GOT3 (cell line): ENCODE measurements at regions not wholly inside any gene's neighbourhood (a gene's known extent, or its start where the extent isn't known, plus 50 kb on each side); places are given as distances from the start of the nearest gene placed in this dataset.

Experiments used
- DNase-seq: peaks from one replicate; lab custom pipeline; 2025; ENCODE audit warnings: mixed read lengths; lab: John Stamatoyannopoulos, UW

- DNase-seq = no peak
These were observed 505.5 kb downstream of the GALR1 start for GRCh38 chr18:77755187-77755586.

GRCh38 chr18:77761332-77761731 is 511.7 kb downstream of the GALR1 start:
- no peak for DNase-seq

- no peak for DNase-seq
These were observed 512.4 kb downstream of the GALR1 start for GRCh38 chr18:77762014-77762413.

GRCh38 chr18:77762642-77763041 is 513.0 kb downstream of the GALR1 start:
- DNase-seq = no peak

DNA sequence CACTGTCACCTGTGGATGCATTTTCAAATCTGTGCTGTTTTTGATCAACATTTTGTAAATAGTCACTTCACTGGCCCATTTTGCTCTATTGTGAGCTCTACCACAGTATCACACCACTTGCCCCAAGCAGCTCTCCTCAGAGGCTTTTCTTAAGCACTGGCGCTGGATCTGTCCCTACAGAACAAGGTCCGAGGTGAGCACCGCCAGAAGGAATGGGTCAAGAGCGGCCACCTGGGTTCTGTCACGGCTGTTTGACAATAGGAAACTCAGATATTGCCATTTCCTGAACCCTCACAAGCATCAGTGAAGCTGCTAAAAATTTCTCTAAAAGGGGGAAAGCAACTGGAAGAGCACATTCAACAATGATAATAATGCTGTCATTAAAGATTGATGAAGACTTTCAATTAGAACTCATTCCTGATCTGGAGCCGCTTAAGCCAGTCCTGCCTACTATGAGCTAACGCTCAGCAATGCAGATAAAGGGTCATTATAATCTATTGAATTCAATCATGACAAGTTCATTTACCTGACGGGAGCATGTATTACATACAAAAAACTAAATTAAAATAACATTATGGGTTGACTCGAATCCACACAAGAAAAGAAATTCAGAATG is 514.0 kb downstream of the GALR1 start:
- DNase-seq = no peak

DNA sequence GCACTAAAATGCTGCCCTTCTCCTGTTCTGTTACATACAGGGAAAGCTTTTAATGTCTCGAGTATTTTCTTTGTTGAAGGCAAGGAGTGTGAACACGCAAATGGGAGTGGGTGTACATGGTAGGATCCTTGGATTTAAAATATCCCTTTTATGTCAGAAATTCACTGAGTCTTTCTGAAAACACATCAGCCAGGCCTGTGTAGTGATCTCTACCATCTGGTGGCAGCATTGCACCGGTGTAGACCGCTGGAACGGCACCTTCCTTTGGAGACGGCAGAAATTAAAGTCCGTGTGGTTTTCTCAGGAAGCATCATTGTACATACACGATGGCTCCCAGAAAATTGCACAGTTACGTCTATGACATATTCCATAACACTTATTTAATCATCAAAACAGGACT is 515.8 kb downstream of the GALR1 start:
- no peak for DNase-seq

DNA sequence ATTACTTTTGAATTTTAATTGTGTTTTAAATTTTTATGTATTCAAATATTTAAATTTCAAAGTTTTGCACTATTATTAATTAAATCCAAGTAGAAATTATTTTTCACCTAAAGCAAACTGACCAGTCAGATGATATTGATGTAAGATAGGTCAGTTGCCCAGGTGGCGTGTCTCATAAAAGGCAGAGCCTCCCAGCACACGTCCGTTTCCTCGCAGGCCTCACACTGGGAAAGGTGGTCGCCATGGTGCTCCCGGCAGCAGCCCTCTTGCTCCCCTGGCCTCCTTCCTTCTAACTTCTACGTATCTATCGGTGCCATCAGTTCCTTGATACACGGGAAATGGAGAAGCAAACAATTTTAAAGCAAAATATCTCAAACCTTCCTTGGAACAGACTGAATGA is 516.8 kb downstream of the GALR1 start:
- DNase-seq = no peak

DNA sequence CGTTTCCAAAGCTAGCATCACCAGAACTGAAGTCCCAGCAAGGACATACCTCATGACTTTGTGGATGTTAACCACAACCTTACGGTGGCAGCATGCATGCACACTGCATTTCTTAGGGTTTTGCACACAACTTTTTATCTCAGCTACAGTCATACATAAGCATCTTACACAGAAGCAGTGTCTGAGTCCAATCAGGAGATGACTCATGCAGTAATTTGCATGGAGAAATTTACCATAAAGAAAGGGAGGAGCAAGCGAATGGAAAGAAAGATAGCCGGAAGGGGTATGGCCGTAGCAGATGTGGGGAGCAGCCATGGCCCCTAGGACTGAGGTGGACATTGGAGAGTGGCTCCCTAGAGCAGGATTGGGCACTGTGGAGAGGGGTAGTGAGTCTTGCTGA is 522.5 kb downstream of the GALR1 start:
- DNase-seq = no peak

- no peak for DNase-seq
These were observed 526.5 kb downstream of the GALR1 start for GRCh38 chr18:77776104-77776503.

- no peak for DNase-seq
These were observed 527.5 kb downstream of the GALR1 start for GRCh38 chr18:77777163-77777562.

DNA sequence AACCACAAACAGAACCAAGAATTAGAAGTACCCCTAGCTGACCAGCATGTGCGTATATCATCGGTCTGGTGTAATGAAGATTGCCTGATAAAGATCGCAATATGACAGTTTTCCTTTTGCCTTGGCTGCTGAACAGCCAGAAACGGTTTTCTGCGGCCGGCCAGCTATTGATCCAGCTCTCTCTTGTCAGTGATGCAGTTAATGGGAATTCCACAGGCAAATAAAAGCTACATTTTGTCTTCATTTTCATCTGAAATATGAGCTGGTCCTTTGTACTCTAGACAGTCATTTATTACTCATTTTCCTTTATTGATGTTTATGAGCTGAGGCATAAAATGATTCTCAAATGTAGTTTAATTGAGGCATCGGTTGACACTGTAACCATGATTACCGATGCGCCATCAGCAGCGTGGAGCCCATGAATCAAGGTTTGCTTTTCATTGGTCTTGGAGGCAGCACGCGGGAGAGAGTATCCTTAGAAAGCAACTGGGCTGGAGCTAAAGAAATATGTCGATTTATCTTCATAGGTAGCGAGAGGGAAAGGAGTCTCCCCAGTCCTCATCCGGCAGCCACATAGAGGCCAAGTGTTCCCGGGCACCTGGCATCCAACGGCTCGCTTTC is 535.2 kb downstream of the GALR1 start:
- DNase-seq = no peak

DNA sequence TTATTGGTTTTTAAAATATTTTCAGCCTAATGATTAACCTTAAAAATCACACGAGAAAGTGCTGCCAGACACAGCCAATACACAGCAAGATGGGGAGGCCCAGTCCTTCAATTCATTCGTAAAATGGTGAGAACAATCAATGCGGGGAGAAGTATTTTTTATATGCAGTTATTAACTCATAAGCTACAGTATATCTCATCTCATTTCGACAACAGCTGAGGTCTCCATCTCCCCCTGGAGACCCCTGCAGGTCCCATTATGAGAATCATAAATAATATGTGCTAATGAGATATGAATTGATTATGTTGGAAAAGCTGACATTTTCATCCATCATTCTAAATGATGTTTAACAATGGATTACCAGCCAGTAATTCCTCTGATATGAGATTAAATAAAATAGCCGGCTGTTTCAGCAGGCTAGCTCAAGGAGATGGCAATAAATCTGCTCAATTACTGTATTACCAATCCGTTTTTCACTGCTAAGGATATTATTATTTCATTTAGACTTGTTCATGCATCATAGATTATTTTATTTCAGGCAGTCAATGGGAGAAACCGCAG is 535.8 kb downstream of the GALR1 start:
- DNase-seq = no peak

DNA sequence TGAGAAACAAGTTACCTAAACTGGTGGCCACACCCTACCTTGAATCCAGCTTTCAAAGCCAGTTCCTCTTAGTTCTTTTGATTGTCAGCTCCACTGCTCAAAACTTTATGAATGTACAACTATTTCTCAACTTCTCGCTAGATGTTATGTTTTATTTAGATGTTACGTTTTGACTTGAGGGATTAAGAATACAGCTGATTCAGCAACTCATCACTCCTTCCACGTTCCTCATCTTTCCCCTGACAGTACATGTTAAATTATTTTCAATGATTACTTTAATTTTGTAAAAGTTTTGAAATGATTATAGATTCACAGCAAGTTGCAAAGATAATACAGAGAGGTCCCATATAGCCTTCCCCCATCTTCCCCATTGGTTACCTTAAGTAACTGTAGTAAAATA is 553.4 kb downstream of the GALR1 start:
- no peak for DNase-seq

DNA sequence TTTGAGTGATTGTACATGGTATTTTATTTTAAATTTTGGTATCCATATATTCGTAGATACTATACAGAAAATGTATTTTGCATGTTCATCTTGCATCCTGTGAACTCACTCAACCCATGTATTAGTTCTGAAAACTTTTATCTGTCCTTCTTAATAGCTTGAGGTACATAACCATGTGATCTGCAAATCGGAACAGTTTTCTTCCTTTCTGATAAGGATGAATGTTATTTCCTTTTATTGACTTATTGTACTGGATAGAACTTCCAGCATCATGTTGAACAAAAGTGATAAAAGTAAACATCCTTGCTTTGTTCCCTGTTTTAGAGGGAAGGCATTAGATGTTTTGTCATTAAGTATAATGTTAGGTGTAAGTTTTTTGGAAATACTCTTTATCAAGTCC is 554.7 kb downstream of the GALR1 start:
- no peak for DNase-seq

- DNase-seq = no peak
These were observed 558.0 kb downstream of the GALR1 start for GRCh38 chr18:77807650-77808049.

- no peak for DNase-seq
These were observed 561.9 kb downstream of the GALR1 start for GRCh38 chr18:77811503-77811902.

- no peak for DNase-seq
These were observed 566.2 kb downstream of the GALR1 start for GRCh38 chr18:77815666-77816338.

DNA sequence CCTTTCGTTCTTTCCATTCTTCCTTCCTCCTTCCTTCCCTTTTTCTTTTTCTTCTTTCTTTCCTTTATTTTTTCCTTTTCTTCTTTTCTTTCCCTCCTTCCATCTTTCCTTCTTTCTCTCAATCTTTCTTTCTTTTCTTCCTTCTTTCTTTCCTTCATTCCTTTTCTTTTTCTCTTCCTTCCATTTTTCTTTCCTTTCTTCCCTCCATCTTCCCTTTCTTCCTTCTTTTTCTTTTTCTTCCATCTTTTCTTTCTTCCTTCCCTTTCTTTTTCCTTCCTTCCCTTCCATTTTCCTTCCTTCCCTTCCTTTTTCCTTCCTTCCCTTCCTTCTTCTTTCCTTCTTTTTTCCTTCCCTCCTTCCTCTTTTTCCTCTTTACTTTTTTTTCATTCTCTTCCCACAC is 568.7 kb downstream of the GALR1 start:
- DNase-seq = no peak

GRCh38 chr18:77820472-77820871 is 570.8 kb downstream of the GALR1 start:
- no peak for DNase-seq

GRCh38 chr18:77821892-77822291 is 572.2 kb downstream of the GALR1 start:
- no peak for DNase-seq

GRCh38 chr18:77822632-77823031 is 573.0 kb downstream of the GALR1 start:
- no peak for DNase-seq

GRCh38 chr18:77833807-77834206 is 584.2 kb downstream of the GALR1 start:
- DNase-seq = no peak

DNA sequence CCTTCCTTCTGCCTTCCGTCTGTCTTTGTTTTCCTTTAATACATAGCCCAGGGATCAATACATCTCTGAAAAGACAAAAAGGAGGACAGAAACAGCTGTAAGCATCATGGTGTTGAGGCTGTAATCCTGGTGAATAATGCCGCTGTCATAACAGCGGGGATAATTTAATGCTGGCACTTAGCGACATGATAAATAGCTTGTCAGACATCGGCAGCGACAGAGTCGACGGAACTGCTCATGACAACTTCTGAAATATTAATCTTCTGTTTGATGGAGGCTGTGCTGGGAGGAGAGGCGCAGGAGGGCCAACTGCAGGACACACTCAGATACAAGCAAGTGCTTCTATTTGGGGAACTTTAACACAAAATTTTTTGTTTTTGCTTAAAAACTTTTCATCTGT is 602.2 kb downstream of the GALR1 start:
- no peak for DNase-seq
